Nephron progenitor cell (in vitro differentiated cells): ENCODE measurements at regions not wholly inside any gene's neighbourhood (a gene's known extent, or its start where the extent isn't known, plus 50 kb on each side); places are given as distances from the start of the nearest gene placed in this dataset.

Experiments
- DNase-seq: peaks from one replicate; pipeline ENCODE4 v3.0.0; 2021
- H3K27ac Mint-ChIP-seq: 2 replicates; pipeline ENCODE4 v1.8.0; 2021; ENCODE audit warnings: mild to moderate bottlenecking, moderate library complexity, mixed read lengths
- H3K27me3 Mint-ChIP-seq: 2 replicates; pipeline ENCODE4 v1.8.0; 2021; ENCODE audit warnings: mild to moderate bottlenecking, low read depth, mixed read lengths; ENCODE audit not compliant: poor library complexity
- H3K36me3 Mint-ChIP-seq: 2 replicates; pipeline ENCODE4 v1.8.0; 2021; ENCODE audit warnings: low read depth, mixed read lengths
- H3K4me1 Mint-ChIP-seq: 2 replicates; pipeline ENCODE4 v1.8.0; 2021; ENCODE audit warnings: mixed read lengths
- H3K4me3 Mint-ChIP-seq: 2 replicates; pipeline ENCODE4 v1.8.0; 2021; ENCODE audit warnings: mild to moderate bottlenecking, moderate library complexity, mixed read lengths
- H3K9me3 Mint-ChIP-seq: 2 replicates; pipeline ENCODE4 v1.8.0; 2021; ENCODE audit warnings: mild to moderate bottlenecking, moderate library complexity, mixed read lengths
- TF ChIP-seq, protein P1 (sequence below): fragments of 200-600 bp; sonication (generic); IDR thresholded peaks from 2 replicates; pipeline ENCODE4 v1.5.0; 2021; ENCODE audit warnings: antibody characterized with exemption

DNA sequence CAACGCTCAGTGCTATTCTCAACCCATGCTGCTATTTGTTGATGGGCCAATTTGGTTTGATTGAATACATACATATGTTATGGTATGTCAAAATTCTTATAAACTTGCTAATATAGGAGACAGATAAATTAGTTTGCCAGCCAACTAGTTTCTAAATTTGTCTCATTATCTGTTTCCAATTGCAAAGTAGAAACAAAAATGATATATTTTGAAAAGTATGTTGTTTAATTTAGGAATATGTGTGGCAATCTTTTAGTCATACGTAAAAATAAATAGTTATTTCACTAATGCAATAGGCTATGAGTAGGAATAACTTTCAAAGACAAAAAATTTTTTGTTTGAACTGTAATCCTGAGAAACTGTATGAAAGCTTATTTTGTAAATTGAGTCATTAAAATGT, 210.6 kb upstream of the KCNJ16 start:
- H3K27me3 Mint-ChIP-seq = peaks cover 4% of the 10 kb centered on the region
- DNase-seq = no peak
- H3K27ac Mint-ChIP-seq = no peak overlapping the region
- H3K4me1 Mint-ChIP-seq = no peaks in the 10 kb centered on the region
- peaks cover 14% of the 10 kb centered on the region for H3K9me3 Mint-ChIP-seq
- no peak overlapping the region for H3K4me3 Mint-ChIP-seq
- H3K36me3 Mint-ChIP-seq = peaks cover 7% of the 10 kb centered on the region
- TF ChIP-seq, protein P1, sequence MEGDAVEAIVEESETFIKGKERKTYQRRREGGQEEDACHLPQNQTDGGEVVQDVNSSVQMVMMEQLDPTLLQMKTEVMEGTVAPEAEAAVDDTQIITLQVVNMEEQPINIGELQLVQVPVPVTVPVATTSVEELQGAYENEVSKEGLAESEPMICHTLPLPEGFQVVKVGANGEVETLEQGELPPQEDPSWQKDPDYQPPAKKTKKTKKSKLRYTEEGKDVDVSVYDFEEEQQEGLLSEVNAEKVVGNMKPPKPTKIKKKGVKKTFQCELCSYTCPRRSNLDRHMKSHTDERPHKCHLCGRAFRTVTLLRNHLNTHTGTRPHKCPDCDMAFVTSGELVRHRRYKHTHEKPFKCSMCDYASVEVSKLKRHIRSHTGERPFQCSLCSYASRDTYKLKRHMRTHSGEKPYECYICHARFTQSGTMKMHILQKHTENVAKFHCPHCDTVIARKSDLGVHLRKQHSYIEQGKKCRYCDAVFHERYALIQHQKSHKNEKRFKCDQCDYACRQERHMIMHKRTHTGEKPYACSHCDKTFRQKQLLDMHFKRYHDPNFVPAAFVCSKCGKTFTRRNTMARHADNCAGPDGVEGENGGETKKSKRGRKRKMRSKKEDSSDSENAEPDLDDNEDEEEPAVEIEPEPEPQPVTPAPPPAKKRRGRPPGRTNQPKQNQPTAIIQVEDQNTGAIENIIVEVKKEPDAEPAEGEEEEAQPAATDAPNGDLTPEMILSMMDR = no peak

DNA sequence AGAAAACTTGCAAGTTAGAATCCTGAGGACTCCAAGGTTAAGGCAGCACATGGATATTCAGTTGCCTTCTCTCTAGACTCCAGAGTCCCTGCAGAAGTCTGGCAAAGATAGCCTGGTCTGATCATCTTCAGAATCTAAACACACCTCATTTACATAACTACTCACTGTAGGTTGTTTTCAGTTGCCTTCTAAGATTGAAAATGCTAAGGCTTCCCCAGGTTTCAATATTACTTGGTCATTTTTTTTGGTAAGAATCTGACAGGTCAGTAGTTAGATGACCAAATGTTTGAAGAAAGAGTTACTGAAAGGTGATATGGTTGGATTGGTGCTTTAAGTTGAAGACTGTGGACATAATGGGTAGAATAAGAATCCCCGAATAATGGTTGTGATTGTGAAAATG, 205.4 kb upstream of the KCNJ16 start:
- Mint-ChIP-seq H3K9me3 (peaks cover 4% of the 10 kb centered on the region), H3K27me3 (peaks cover 4% of the 10 kb centered on the region), H3K27ac (no peak overlapping the region), H3K36me3 (no peaks in the 10 kb centered on the region), H3K4me1 (peaks cover 16% of the 10 kb centered on the region), H3K4me3 (no peak overlapping the region)
- TF ChIP-seq, protein P1 = no peak
- no peak for DNase-seq

DNA sequence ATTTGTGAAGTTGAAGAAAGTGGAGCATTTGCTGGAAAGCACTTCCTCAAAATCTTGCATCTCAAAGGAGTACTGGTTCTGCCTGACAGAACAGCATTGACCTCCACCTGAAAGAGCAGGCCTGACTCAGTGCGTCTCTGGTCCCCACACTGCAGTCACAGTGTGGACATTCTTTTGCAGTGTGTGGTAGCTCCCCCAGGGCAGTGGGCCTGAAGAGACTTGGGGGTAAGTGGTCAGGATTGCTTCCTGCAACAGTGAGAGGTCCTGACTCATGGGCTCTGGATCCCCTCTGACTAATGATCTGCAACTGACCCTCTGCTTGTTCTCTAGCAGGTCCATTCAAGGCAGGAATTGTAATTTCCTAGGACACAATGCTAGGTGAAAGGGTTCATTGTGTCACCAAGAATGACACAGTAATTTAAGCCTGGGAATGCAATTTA, 204.9 kb upstream of the KCNJ16 start:
- Mint-ChIP-seq H3K4me1 (peaks cover 16% of the 10 kb centered on the region), H3K36me3 (no peaks in the 10 kb centered on the region), H3K9me3 (peaks cover 4% of the 10 kb centered on the region), H3K27me3 (peaks cover 4% of the 10 kb centered on the region), H3K4me3 (no peak overlapping the region), H3K27ac (no peak overlapping the region)
- TF ChIP-seq, protein P1 = no peak
- DNase-seq = no peak

DNA sequence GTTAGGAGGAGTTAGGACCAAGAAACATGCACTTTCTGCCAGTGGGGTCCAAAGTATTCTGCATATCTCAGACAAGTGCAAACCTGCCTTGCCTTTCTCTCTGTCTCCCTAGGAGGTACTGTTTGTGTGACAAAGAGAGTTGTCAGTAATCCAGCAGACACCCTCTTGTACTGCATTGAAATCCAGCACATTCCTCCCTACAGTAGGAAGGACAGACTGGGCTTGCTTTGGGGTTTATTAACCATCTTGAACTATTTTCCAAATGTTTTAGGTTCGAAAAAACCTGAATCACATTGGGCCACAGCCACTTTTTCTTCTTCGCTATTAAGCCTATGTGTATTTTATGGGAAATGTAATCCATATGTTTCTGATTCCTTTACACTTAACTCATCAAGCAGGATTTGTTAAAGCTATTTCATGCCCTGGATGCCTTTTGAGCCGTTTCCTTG, 204.2 kb upstream of the KCNJ16 start:
- H3K4me3 Mint-ChIP-seq = no peak overlapping the region
- DNase-seq = no peak
- H3K27me3 Mint-ChIP-seq = peaks cover 4% of the 10 kb centered on the region

DNA sequence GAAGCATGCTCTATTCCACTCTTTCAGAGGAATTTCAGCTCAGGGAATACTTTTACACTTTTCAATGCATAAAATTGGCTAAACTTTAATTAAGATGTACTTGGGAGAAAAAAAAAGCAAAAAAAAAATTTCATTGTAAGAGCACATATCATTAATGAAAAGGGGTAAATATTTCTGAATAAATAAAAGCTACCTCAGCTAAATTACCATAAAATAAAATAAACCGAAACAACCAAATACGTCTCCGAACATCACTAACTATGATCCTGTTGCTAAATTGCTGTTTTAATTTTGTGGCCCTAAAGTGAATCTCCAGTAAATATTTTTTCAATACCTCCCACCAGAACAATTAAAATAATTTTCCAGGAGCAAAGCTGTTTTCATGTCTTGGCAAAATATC, 203.7 kb upstream of the KCNJ16 start:
- Mint-ChIP-seq H3K27me3 (peaks cover 4% of the 10 kb centered on the region), H3K36me3 (no peaks in the 10 kb centered on the region), H3K9me3 (peaks cover 4% of the 10 kb centered on the region), H3K27ac (no peak overlapping the region), H3K4me3 (no peak overlapping the region), H3K4me1 (peaks cover 16% of the 10 kb centered on the region)
- TF ChIP-seq, protein P1 = no peak
- DNase-seq = no peak

More for the DNA sequence above, 204.2 kb upstream of the KCNJ16 start:
- Mint-ChIP-seq H3K4me1 (peaks cover 16% of the 10 kb centered on the region), H3K36me3 (no peaks in the 10 kb centered on the region), H3K27ac (no peak overlapping the region), H3K9me3 (peaks cover 4% of the 10 kb centered on the region)
- TF ChIP-seq, protein P1 = no peak

DNA sequence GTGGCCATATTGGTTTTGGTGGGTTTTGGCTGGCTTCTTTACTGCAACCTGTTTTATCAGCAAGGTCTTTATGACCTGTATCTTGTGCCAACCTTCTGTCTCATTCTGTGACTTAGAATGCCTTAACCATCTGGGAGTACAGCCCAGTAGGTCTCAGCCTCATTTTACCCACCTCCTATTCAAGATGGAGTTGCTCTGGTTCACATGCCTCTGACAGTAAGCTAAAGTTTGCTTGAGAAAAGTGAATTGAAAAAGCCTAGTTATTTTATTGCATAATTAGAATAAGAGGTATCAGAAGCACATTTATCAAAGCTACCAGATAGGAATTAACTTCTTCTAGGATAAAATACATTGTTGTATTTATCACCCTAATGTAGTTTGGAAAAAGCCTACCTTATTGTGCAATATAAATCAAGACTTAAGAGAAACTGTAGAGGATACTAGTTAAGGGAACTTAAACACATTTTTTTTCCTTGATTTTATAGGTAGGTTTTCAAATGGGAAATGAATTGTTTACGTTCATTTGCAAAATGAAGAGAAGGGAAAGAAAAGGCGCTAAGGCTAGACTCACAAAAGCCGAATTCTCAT, 202.3 kb upstream of the KCNJ16 start:
- H3K27me3 Mint-ChIP-seq = peaks cover 4% of the 10 kb centered on the region
- H3K4me1 Mint-ChIP-seq = peaks cover 16% of the 10 kb centered on the region
- H3K4me3 Mint-ChIP-seq = no peak overlapping the region
- no peak overlapping the region for H3K27ac Mint-ChIP-seq
- no peak for DNase-seq
- no peaks in the 10 kb centered on the region for H3K36me3 Mint-ChIP-seq
- TF ChIP-seq, protein P1 = no peak
- peaks cover 5% of the 10 kb centered on the region for H3K9me3 Mint-ChIP-seq
